Kidney tubule cell (primary cell): ENCODE measurements at regions not wholly inside any gene's neighbourhood (a gene's known extent, or its start where the extent isn't known, plus 50 kb on each side); places are given as distances from the start of the nearest gene placed in this dataset.

ENCODE experiments used
- DNase-seq: peaks from one replicate; pipeline ENCODE4 v3.0.0-alpha.2; 2018; ENCODE audit warnings: low spot score

- DNase-seq: no peak
Measured at GRCh38 chr15:60095711-60096110, 91.6 kb downstream of the FOXB1 start.

- peak; percentile 16 for DNase-seq
Measured at GRCh38 chr15:60096157-60096556, 92.0 kb downstream of the FOXB1 start.

GRCh38 chr15:60101416-60101815 lies 97.3 kb downstream of the FOXB1 start:
- no peak for DNase-seq

GRCh38 chr15:60102748-60103147 lies 98.6 kb downstream of the FOXB1 start:
- DNase-seq: no peak

GRCh38 chr15:60110909-60111308 lies 106.8 kb downstream of the FOXB1 start:
- no peak for DNase-seq

- peak; percentile 24 for DNase-seq
Measured at GRCh38 chr15:60115579-60116380, 111.7 kb downstream of the FOXB1 start.

- no peak for DNase-seq
Measured at GRCh38 chr15:60116456-60117089, 112.5 kb downstream of the FOXB1 start.

- no peak for DNase-seq
Measured at GRCh38 chr15:60118146-60118545, 114.0 kb downstream of the FOXB1 start.

- DNase-seq: no peak
Measured at GRCh38 chr15:60118626-60119025, 114.5 kb downstream of the FOXB1 start.

- no peak for DNase-seq
Measured at GRCh38 chr15:60119101-60119500, 115.0 kb downstream of the FOXB1 start.

- DNase-seq: no peak
Measured at GRCh38 chr15:60120100-60120499, 116.0 kb downstream of the FOXB1 start.

- DNase-seq: peak; percentile 73
Measured at GRCh38 chr15:60121845-60122244, 117.7 kb downstream of the FOXB1 start.

- no peak for DNase-seq
Measured at GRCh38 chr15:60122691-60123090, 118.6 kb downstream of the FOXB1 start.

GRCh38 chr15:60124460-60125070 lies 120.5 kb downstream of the FOXB1 start:
- no peak for DNase-seq

- DNase-seq: no peak
Measured at GRCh38 chr15:60125334-60125733, 121.2 kb downstream of the FOXB1 start.

GRCh38 chr15:60126200-60126599 lies 122.1 kb downstream of the FOXB1 start:
- no peak for DNase-seq

GRCh38 chr15:60126661-60127060 lies 122.5 kb downstream of the FOXB1 start:
- DNase-seq: no peak

- peak; percentile 53 for DNase-seq
Measured at GRCh38 chr15:60128000-60128376, 123.9 kb downstream of the FOXB1 start.

- DNase-seq: no peak
Measured at GRCh38 chr15:60128710-60129109, 124.6 kb downstream of the FOXB1 start.

GRCh38 chr15:60130398-60130797 lies 126.3 kb downstream of the FOXB1 start:
- DNase-seq: no peak

GRCh38 chr15:60130821-60131220 lies 126.7 kb downstream of the FOXB1 start:
- no peak for DNase-seq

GRCh38 chr15:60134609-60135008 lies 130.5 kb downstream of the FOXB1 start:
- DNase-seq: peak; percentile 6

- no peak for DNase-seq
Measured at GRCh38 chr15:60135961-60136360, 131.8 kb downstream of the FOXB1 start.
